ENCODE measurements at regions not wholly inside any gene's neighbourhood (a gene's known extent, or its start where the extent isn't known, plus 50 kb on each side); places are given as distances from the start of the nearest gene placed in this dataset.
"Not testable (repeated sequence)": the region's sequence is repeated elsewhere in the genome, so short reads cannot be mapped to it uniquely, and the experiment has no call there.

- Histone ChIP-seq H3K27me3 (ENCODE audit: low read depth, low read length) (no peaks in the 10 kb centered on the region), H3K27ac (ENCODE audit: low read length) (no peak overlapping the region), H3K9me3 (ENCODE audit: control insufficient read depth in 1 of 2, low read length in 2 of 2) (no peaks in the 10 kb centered on the region), H3K36me3 (ENCODE audit: control insufficient read depth in 1 of 2, insufficient read depth in 2 of 2, low read length in 2 of 2) (no peaks in the 10 kb centered on the region), H3K4me3 (ENCODE audit: low read depth in 1 of 2, low read length in 2 of 2) (no peak overlapping the region), H3K4me1 (ENCODE audit: control insufficient read depth in 1 of 2, insufficient read depth in 2 of 2, low read length in 2 of 2) (no peaks in the 10 kb centered on the region)
These were observed 245.1 kb upstream of the ISL1 start for GRCh38 chr5:51138164-51138563.

- peaks cover 0 to 13% of the 10 kb centered on the region in 2 donors for H3K9me3 ChIP-seq (ENCODE audit: control insufficient read depth in 1 of 2, low read length in 2 of 2)
- H3K36me3 ChIP-seq (ENCODE audit: control insufficient read depth in 1 of 2, insufficient read depth in 2 of 2, low read length in 2 of 2): no peaks in the 10 kb centered on the region
- H3K27me3 ChIP-seq (ENCODE audit: low read depth, low read length): no peaks in the 10 kb centered on the region
- no peak overlapping the region for H3K27ac ChIP-seq (ENCODE audit: low read length)
- H3K4me1 ChIP-seq (ENCODE audit: control insufficient read depth in 1 of 2, insufficient read depth in 2 of 2, low read length in 2 of 2): no peaks in the 10 kb centered on the region
- H3K4me3 ChIP-seq (ENCODE audit: low read depth in 1 of 2, low read length in 2 of 2): no peak overlapping the region
These were observed 234.8 kb upstream of the ISL1 start for GRCh38 chr5:51148437-51148836.

- H3K36me3 ChIP-seq (ENCODE audit: control insufficient read depth in 1 of 2, insufficient read depth in 2 of 2, low read length in 2 of 2): no peaks in the 10 kb centered on the region
- no peaks in the 10 kb centered on the region for H3K4me1 ChIP-seq (ENCODE audit: control insufficient read depth in 1 of 2, insufficient read depth in 2 of 2, low read length in 2 of 2)
- no peaks in the 10 kb centered on the region for H3K27me3 ChIP-seq (ENCODE audit: low read depth, low read length)
- no peak overlapping the region for H3K4me3 ChIP-seq (ENCODE audit: low read depth in 1 of 2, low read length in 2 of 2)
- no peak overlapping the region for H3K27ac ChIP-seq (ENCODE audit: low read length)
- peaks cover 0 to 5% of the 10 kb centered on the region in 2 donors for H3K9me3 ChIP-seq (ENCODE audit: control insufficient read depth in 1 of 2, low read length in 2 of 2)
These were observed 227.0 kb upstream of the ISL1 start for GRCh38 chr5:51156222-51156621.

- no peaks in the 10 kb centered on the region for H3K36me3 ChIP-seq (ENCODE audit: control insufficient read depth in 1 of 2, insufficient read depth in 2 of 2, low read length in 2 of 2)
- no peak overlapping the region for H3K27ac ChIP-seq (ENCODE audit: low read length)
These were observed 226.4 kb upstream of the ISL1 start for GRCh38 chr5:51156838-51157237.

GRCh38 chr5:51159164-51159563 is 224.1 kb upstream of the ISL1 start:
- no peaks in the 10 kb centered on the region for H3K36me3 ChIP-seq (ENCODE audit: control insufficient read depth in 1 of 2, insufficient read depth in 2 of 2, low read length in 2 of 2)
- H3K4me3 ChIP-seq (ENCODE audit: low read depth in 1 of 2, low read length in 2 of 2): no peak overlapping the region
- H3K27ac ChIP-seq (ENCODE audit: low read length): no peak overlapping the region
- no peaks in the 10 kb centered on the region for H3K27me3 ChIP-seq (ENCODE audit: low read depth, low read length)
- H3K4me1 ChIP-seq (ENCODE audit: control insufficient read depth in 1 of 2, insufficient read depth in 2 of 2, low read length in 2 of 2): no peaks in the 10 kb centered on the region
- H3K9me3 ChIP-seq (ENCODE audit: control insufficient read depth in 1 of 2, low read length in 2 of 2): peaks cover 0 to 18% of the 10 kb centered on the region in 2 donors

More at GRCh38 chr5:51156838-51157237, 226.4 kb upstream of the ISL1 start:
- no peaks in the 10 kb centered on the region for H3K27me3 ChIP-seq (ENCODE audit: low read depth, low read length)
- H3K4me1 ChIP-seq (ENCODE audit: control insufficient read depth in 1 of 2, insufficient read depth in 2 of 2, low read length in 2 of 2): no peaks in the 10 kb centered on the region
- peaks cover 0 to 6% of the 10 kb centered on the region in 2 donors for H3K9me3 ChIP-seq (ENCODE audit: control insufficient read depth in 1 of 2, low read length in 2 of 2)
- no peak overlapping the region for H3K4me3 ChIP-seq (ENCODE audit: low read depth in 1 of 2, low read length in 2 of 2)

GRCh38 chr5:51159606-51160005 is 223.6 kb upstream of the ISL1 start:
- Histone ChIP-seq H3K4me3 (ENCODE audit: low read depth in 1 of 2, low read length in 2 of 2) (no peak overlapping the region), H3K9me3 (ENCODE audit: control insufficient read depth in 1 of 2, low read length in 2 of 2) (peaks cover 0 to 18% of the 10 kb centered on the region in 2 donors), H3K27me3 (ENCODE audit: low read depth, low read length) (no peaks in the 10 kb centered on the region)

GRCh38 chr5:51162245-51162644 is 221.0 kb upstream of the ISL1 start:
- no peak overlapping the region for H3K4me3 ChIP-seq (ENCODE audit: low read depth in 1 of 2, low read length in 2 of 2)
- no peak overlapping the region for H3K27ac ChIP-seq (ENCODE audit: low read length)
- no peaks in the 10 kb centered on the region for H3K4me1 ChIP-seq (ENCODE audit: control insufficient read depth in 1 of 2, insufficient read depth in 2 of 2, low read length in 2 of 2)
- no peaks in the 10 kb centered on the region for H3K36me3 ChIP-seq (ENCODE audit: control insufficient read depth in 1 of 2, insufficient read depth in 2 of 2, low read length in 2 of 2)
- peaks cover 0 to 18% of the 10 kb centered on the region in 2 donors for H3K9me3 ChIP-seq (ENCODE audit: control insufficient read depth in 1 of 2, low read length in 2 of 2)
- no peaks in the 10 kb centered on the region for H3K27me3 ChIP-seq (ENCODE audit: low read depth, low read length)

More at GRCh38 chr5:51159606-51160005, 223.6 kb upstream of the ISL1 start:
- no peak overlapping the region for H3K27ac ChIP-seq (ENCODE audit: low read length)
- H3K36me3 ChIP-seq (ENCODE audit: control insufficient read depth in 1 of 2, insufficient read depth in 2 of 2, low read length in 2 of 2): no peaks in the 10 kb centered on the region
- H3K4me1 ChIP-seq (ENCODE audit: control insufficient read depth in 1 of 2, insufficient read depth in 2 of 2, low read length in 2 of 2): no peaks in the 10 kb centered on the region

- H3K4me3 ChIP-seq (ENCODE audit: low read depth in 1 of 2, low read length in 2 of 2); H3K27me3 ChIP-seq (ENCODE audit: low read depth, low read length); H3K36me3 ChIP-seq (ENCODE audit: control insufficient read depth in 1 of 2, insufficient read depth in 2 of 2, low read length in 2 of 2); H3K27ac ChIP-seq (ENCODE audit: low read length); H3K4me1 ChIP-seq (ENCODE audit: control insufficient read depth in 1 of 2, insufficient read depth in 2 of 2, low read length in 2 of 2): not testable (repeated sequence)
- peaks cover 0 to 13% of the 10 kb centered on the region in 2 donors for H3K9me3 ChIP-seq (ENCODE audit: control insufficient read depth in 1 of 2, low read length in 2 of 2)
These were observed 217.6 kb upstream of the ISL1 start for GRCh38 chr5:51165621-51166020.

GRCh38 chr5:51172903-51173626 is 210.2 kb upstream of the ISL1 start:
- Histone ChIP-seq H3K27ac (ENCODE audit: low read length) (no peak overlapping the region), H3K4me3 (ENCODE audit: low read depth in 1 of 2, low read length in 2 of 2) (no peak overlapping the region)

GRCh38 chr5:51181208-51181894 is 201.9 kb upstream of the ISL1 start:
- Histone ChIP-seq H3K4me1 (ENCODE audit: control insufficient read depth in 1 of 2, insufficient read depth in 2 of 2, low read length in 2 of 2) (no peaks in the 10 kb centered on the region), H3K36me3 (ENCODE audit: control insufficient read depth in 1 of 2, insufficient read depth in 2 of 2, low read length in 2 of 2) (no peaks in the 10 kb centered on the region), H3K9me3 (ENCODE audit: control insufficient read depth in 1 of 2, low read length in 2 of 2) (no peaks in the 10 kb centered on the region), H3K27me3 (ENCODE audit: low read depth, low read length) (no peaks in the 10 kb centered on the region), H3K4me3 (ENCODE audit: low read depth in 1 of 2, low read length in 2 of 2) (no peak overlapping the region), H3K27ac (ENCODE audit: low read length) (no peak overlapping the region)

More at GRCh38 chr5:51172903-51173626, 210.2 kb upstream of the ISL1 start:
- Histone ChIP-seq H3K27me3 (ENCODE audit: low read depth, low read length) (no peaks in the 10 kb centered on the region), H3K9me3 (ENCODE audit: control insufficient read depth in 1 of 2, low read length in 2 of 2) (no peaks in the 10 kb centered on the region), H3K4me1 (ENCODE audit: control insufficient read depth in 1 of 2, insufficient read depth in 2 of 2, low read length in 2 of 2) (no peaks in the 10 kb centered on the region), H3K36me3 (ENCODE audit: control insufficient read depth in 1 of 2, insufficient read depth in 2 of 2, low read length in 2 of 2) (no peaks in the 10 kb centered on the region)

GRCh38 chr5:51185850-51186329 is 197.4 kb upstream of the ISL1 start:
- H3K9me3 ChIP-seq (ENCODE audit: control insufficient read depth in 1 of 2, low read length in 2 of 2): no peaks in the 10 kb centered on the region
- no peaks in the 10 kb centered on the region for H3K4me1 ChIP-seq (ENCODE audit: control insufficient read depth in 1 of 2, insufficient read depth in 2 of 2, low read length in 2 of 2)
- no peak overlapping the region for H3K4me3 ChIP-seq (ENCODE audit: low read depth in 1 of 2, low read length in 2 of 2)
- no peak overlapping the region for H3K27ac ChIP-seq (ENCODE audit: low read length)
- no peaks in the 10 kb centered on the region for H3K36me3 ChIP-seq (ENCODE audit: control insufficient read depth in 1 of 2, insufficient read depth in 2 of 2, low read length in 2 of 2)
- no peaks in the 10 kb centered on the region for H3K27me3 ChIP-seq (ENCODE audit: low read depth, low read length)
